Occipital lobe (tissue), 1 donor: ENCODE measurements at regions not wholly inside any gene's neighbourhood (a gene's known extent, or its start where the extent isn't known, plus 50 kb on each side); places are given as distances from the start of the nearest gene placed in this dataset.

ENCODE experiments used
- DNase-seq: peaks from one replicate; lab custom pipeline; 2025; lab: John Stamatoyannopoulos, UW

GRCh38 chr2:136217996-136218395 lies 100.0 kb upstream of the CXCR4 start:
- no peak for DNase-seq

DNA sequence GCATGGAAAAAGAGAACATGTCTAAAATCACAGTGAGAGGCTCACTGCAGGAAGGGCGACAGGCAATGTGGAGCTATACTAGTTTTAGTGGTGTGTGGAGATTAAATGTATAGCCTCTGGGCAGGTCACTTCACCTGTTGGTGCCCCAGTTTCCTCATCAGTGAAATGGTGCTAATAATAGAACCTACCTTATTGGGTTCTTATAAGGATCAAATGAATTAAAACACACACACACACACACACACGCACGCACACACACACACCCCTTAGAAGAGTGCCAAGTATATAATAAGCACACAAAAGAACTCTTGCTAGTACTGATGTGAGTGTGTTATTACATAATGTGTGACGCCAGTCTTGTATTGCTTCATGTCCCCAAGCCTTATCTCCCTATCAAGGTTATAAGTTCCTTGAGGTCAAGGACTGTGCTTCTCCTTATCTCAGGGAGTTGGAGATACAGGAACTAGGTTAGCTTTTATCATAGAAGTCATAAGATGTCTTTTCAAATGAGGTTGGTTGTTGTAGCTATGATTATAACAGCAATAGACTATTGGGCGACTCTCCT lies 98.0 kb upstream of the CXCR4 start:
- DNase-seq: no peak

DNA sequence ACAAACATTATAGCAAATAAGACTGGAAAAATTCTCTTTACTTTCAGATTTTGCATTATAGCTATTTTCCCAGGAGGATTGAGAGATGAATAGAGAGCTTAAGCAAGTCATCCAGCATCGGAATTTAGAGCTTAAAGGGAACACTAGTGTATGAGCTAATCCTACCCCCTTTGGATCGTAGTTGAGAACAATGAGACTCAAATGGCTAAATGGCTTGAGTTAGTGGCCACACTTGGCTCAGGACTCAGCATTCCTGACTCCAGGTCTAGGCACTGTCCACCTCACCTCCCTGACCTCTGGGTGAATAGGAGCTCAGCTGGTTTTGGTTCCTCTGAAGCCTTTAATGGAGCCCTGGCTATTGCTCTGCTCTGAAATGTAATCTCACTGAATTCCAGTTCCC lies 97.5 kb upstream of the CXCR4 start:
- no peak for DNase-seq

DNA sequence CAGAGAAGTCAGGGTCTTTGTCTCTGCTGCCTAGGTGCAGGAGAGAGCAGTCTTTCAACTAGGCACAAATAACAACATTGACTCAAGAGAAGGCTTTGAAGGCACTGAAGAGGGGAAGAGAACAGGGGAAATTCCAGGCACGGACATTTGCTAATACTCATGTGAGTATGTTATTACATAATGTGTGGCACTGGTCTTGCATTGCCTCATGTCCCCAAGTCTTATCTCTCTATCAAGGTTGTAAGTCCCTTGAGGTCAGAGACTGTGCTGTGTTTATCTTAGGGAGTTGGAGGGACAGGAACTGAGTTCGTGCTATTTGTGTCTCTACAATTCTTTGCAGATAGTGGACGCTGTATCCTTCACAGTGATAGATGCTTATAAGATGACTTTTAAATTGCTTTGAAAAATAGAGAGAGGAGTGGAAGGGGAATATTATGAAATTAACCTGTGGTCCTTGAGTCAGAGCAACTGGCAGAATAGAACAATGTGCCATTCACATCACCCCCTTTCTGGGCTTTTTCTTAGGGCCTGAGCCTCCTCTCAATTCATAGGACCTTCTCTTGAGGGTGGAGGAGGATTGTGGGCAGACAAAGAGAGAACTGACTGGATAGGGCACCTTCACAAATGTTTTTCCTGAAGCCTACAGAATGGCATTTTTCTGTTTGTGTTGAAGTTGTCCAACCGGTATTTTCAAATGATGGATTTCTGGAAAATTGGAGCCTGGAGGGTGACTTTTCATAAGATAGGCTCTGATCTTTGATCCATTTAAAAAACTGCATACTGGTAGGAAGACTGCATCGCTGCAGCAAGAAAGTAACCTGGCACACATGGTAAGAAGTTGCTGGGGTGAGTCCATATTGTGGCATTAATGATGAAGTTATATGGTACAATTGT lies 96.6 kb upstream of the CXCR4 start:
- DNase-seq: no peak

DNA sequence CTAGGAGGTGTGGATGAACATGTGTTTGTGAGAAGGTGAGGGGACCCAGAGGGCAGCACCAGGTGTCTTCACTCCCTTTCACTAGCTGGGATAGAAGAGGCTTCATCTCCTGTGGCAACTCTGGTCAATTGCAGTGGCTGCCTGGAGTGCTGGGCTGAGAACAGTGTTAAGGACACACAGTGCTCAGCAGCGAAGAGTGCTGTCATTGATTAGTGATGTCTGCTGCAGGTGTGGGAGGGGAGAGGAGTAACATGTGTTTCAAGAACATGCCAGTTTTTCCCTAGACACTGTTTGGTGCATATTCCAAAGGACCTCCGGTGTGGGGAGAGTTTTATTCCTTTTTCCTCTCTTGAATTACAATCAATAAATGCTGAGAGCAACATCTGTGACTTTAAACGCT lies 95.9 kb upstream of the CXCR4 start:
- DNase-seq: no peak

DNA sequence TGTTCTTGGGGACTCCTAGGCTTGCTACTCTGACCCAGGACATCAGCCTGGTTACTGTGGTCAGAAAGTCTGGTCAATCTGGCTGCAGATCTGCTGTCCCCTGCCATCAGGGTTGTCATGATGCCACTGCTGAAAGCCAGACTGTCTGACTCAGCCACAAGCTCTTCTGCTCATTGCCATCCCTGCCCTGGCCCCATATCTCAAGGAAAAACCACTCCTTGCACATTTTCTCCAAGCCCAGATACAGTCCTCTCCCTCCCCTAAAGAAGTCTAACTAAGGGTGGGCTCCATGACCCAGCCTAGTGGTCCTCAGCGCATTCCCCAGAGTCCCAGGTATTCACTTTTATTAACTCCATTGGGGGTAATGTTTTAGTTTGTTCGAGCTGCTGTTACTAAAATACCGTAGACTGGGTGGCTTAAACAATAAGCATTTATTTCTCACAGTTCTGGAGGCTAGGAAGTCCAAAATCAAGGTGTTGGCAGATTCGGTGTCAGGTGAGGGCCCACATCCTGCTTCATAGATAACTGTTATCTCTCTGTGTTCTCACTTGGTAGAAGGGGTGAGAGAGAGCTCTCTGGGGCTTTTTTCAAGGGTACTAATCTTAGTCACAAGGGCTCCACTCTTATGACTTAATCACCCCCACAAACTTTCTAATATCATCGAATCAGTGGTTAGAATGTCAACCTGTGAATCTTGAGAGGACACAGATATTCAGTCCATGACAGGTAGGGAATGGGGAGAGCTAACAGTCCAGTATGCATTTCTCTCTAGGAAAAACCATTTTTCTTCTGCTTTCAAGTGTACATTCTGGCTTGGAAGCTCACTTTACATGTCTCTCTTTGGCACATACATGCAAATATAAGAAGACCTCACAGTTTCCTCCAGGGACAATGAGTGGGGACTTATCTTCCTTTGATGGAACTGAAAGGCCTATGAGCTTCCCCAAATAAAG lies 94.8 kb upstream of the CXCR4 start:
- DNase-seq: no peak

DNA sequence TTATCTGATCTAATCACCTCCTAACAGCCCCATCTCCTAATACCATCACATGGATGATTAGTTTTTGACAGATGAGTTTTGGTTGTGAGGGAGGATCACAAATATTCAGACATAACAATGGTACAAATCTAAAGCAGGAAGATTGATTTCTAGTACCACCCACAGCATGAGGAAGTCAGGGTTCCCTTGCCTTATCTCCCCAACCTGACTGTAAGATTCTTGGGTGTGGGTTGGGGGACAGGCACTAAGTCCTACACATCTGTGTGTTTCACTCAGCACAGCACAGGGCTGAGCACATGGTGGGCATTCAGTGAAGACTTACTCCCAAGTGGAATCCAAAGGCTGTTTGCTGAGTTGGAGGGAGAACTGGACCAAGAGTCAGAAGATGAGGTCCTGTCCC lies 93.8 kb upstream of the CXCR4 start:
- no peak for DNase-seq

- DNase-seq: no peak
Measured at GRCh38 chr2:136210822-136211221, 92.9 kb upstream of the CXCR4 start.

DNA sequence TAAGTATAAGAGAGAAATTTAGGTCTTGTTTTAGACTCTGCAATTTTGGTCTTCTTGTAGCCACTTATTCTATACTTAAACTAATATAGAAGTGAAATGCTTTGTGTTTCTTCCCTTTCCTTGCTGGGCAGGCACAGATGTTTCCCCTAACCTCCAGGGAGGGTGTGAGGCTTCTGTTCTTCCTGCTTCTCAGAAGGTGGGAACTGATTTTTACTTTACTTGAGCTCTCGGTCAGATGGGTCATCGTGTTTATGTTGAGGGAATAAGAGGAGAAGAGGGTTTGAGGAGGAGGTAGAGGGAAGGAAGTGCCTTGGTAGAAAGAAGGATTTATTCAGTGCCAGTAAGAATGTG lies 92.5 kb upstream of the CXCR4 start:
- no peak for DNase-seq

GRCh38 chr2:136209561-136210454 lies 91.9 kb upstream of the CXCR4 start:
- DNase-seq: no peak

DNA sequence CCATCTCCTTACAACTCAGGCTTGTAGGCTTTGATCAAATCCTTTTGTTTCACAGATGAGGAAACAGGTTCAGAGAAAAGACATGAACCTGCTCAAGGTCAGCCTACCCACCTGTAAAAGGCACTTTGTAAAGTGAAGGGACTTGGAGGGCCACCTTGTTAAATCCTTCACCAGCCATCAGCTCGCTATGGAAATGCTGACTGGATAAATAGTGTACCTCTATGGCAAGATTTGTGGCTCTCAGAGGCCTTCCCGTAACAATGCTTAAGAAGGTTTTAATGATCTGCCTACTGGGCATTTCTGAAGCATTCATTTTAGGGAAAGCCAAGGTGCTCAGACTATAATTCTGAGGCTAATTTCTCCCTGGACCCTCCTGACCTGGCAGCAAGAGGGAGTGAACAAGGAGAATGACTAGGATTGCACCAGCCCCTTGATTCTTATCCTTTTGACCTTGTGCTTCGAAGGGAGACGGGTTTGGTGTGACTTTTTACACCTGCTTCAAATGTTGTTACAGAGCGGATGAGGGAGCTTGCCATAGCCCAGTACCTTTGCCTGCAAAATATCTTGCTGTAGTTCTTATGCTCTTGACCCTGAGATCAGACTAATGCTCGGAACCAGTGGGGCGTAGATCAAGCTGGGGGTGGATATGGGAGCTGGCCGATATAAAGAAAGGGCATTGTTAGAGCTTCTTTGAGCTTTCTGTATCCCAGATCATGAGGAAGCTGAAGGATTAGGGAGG lies 90.9 kb upstream of the CXCR4 start:
- DNase-seq: no peak

GRCh38 chr2:136207665-136208064 lies 89.7 kb upstream of the CXCR4 start:
- no peak for DNase-seq

GRCh38 chr2:136207030-136207623 lies 89.2 kb upstream of the CXCR4 start:
- DNase-seq: no peak

DNA sequence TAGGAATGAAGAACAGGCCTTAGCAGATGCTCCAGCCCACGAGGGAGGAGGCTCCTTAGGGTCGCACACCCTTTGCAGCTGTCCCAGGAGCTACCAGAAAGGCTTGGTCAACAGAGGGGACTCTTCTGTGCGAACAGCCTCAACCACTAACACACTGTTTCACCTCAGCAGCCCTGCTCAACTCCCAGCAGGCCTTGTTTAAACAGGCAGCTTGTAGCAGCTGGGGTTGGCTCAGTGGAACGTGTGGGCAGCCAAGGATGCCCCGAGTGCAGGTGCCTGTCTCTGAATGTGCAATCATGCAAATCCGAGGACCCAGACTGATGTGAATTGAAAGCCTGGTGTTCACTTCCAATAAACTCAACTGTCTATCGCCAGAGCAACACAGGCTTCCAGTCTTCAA lies 88.7 kb upstream of the CXCR4 start:
- no peak for DNase-seq

DNA sequence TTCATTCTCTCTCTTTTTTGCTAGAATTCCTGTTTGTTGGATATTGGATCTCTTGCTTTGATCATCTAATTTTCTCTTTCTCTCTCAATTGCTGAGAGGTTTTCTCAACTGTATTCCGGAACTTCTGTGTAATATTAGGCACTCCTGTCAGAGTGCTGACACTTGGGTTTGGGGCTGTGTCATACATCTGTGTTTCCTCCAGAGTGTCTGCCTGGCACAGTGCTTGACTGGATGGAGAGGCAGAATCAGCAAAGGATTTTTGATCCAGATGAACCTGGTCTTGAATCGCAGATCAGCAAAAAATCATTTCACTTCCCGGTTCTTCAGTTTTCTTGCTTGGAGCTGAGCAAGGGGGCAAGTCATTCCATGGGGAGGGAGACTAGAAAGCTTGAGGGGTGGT lies 87.7 kb upstream of the CXCR4 start:
- no peak for DNase-seq

GRCh38 chr2:136204971-136205370 lies 87.0 kb upstream of the CXCR4 start:
- no peak for DNase-seq

DNA sequence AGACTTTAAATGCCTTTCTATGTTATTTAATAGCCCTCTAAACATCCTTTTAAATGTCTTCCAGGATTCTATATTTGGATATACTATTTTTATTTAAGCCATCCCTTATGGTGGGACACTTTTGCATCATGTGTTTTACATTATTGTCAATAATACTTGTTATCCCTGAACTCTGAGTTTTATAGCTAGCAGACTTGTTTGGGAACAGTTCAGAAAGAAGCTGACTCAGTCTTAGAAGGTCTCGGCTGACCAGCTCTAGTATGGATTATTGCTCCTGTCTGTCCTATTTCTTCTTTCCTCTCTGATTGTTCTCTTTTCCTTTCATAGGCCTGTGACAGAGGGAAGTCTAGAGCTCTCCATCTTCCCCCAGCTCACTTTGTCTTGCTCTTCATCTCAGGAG lies 77.3 kb upstream of the CXCR4 start:
- DNase-seq: no peak

- DNase-seq: no peak
Measured at GRCh38 chr2:136191041-136191440, 73.1 kb upstream of the CXCR4 start.

DNA sequence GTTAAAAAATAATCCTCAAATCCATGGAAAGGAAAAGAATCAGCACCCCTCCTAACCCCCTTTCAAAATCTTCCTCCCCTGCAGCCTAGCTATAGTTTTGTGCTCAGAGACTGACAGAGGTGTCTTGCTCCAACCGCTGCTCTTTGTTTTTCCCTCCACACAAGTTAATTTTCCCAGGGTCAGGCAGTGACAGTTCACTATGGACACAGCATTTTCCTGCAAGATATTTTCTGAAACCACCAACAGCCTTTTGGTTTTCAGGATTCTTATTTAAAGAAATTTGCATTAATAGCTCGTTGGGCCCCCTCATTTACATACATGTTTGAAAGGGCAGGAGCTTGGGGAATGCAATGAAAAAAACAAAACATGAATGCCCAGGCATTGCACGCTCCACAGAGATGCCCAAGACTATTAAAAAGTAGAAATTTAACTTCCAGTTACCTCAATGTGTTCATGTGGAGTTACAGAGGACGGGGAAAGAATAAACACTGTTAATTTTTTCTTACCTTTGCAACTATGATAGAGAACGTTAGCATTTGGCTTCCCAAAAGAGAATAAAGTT lies 71.4 kb upstream of the CXCR4 start:
- DNase-seq: no peak

GRCh38 chr2:136188086-136188485 lies 70.1 kb upstream of the CXCR4 start:
- DNase-seq: no peak
